ENCODE measurements at regions not wholly inside any gene's neighbourhood (a gene's known extent, or its start where the extent isn't known, plus 50 kb on each side); places are given as distances from the start of the nearest gene placed in this dataset.

GRCh38 chr1:90786709-90787108 lies 69.6 kb upstream of the BARHL2 start:
- Histone ChIP-seq H3K27ac (ENCODE audit: low read depth, low read length) (no peak overlapping the region), H3K4me1 (ENCODE audit: control insufficient read depth in 2 of 2, insufficient read depth in 2 of 2, low read length in 2 of 2) (no peaks in the 10 kb centered on the region), H3K9me3 (ENCODE audit: control insufficient read depth in 2 of 3, low read length in 3 of 3) (no peaks in the 10 kb centered on the region), H3K27me3 (ENCODE audit: control insufficient read depth in 2 of 2, insufficient read depth in 2 of 2, low read length in 2 of 2) (no peaks in the 10 kb centered on the region), H3K36me3 (ENCODE audit: control insufficient read depth in 2 of 3, insufficient read depth in 3 of 3, low read length in 3 of 3) (no peaks in the 10 kb centered on the region), H3K4me3 (ENCODE audit: low read length) (no peak overlapping the region)
- ChIA-PET POLR2A (no interaction called here), CTCF (no interaction called here)
- intact Hi-C loops (cut with micrococcal nuclease): no loop called here
- Mint-ChIP-seq H3K4me1 (no peaks in the 10 kb centered on the region), H3K27ac (no peak overlapping the region), H3K4me3 (no peak overlapping the region), H3K36me3 (peaks cover 0 to 4% (median 0%) of the 10 kb centered on the region in 5 donors), H3K27me3 (peaks cover 3 to 32% (median 23%) of the 10 kb centered on the region in 5 donors), H3K9me3 (peaks cover 0 to 18% (median 5%) of the 10 kb centered on the region in 11 donors)
- ATAC-seq (no peak), DNase-seq (no peak)

DNA sequence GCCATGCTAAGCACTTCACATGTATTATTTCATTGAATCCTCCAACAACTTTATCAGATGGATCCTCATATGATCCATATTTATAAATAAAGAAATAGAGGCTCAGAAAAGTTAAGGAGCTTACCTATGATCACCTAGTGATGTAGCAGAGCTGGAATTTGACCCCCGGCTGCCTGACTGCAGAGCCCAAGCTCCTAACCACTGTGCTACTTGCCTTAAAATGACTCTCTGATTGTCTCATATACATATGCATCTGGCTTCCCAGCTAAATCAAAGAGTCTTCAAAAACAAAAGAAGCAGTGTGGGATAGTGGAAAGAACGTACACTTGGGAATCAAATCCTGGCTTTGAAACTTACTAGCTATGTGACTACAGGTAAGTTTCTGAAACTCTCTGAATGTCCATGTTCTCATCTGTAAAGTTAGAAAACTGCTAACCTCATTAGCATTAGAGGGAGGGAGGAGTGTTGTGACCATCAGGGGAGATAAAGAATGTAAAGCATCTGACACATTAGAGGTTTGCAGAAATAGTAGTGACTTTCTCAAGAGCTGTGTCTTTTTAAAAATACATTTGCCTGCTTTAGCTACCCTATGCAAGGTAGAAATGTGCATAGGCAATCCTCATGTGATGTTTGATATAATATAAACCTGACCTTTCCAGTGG lies 67.2 kb upstream of the BARHL2 start:
- H3K27me3 ChIP-seq (ENCODE audit: control insufficient read depth in 2 of 2, insufficient read depth in 2 of 2, low read length in 2 of 2): no peaks in the 10 kb centered on the region
- CTCF ChIA-PET: no interaction called here

DNA sequence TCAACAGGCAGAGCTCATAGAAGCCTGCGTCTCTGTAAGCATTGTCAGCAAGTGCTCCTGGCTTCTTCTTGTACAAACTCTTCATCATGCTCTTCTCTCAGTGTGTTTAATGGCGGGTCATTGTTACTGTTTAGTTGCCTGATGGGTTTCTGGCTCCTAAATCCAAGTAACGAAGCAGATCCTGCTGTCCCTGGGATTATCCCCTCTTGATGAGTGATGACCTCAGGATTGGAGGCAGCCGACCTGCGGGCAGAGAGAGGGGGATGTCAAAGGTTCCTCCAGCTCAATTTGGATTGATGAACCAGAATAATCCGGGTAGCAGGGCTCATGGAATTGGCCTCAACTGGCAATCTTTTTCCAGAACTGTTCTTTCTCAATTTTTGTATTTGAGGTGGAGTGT lies 66.1 kb upstream of the BARHL2 start:
- DNase-seq: no peak
- Histone ChIP-seq H3K4me1 (ENCODE audit: control insufficient read depth in 2 of 2, insufficient read depth in 2 of 2, low read length in 2 of 2) (no peaks in the 10 kb centered on the region), H3K36me3 (ENCODE audit: control insufficient read depth in 2 of 3, insufficient read depth in 3 of 3, low read length in 3 of 3) (no peaks in the 10 kb centered on the region), H3K4me3 (ENCODE audit: low read length) (no peak overlapping the region), H3K27me3 (ENCODE audit: control insufficient read depth in 2 of 2, insufficient read depth in 2 of 2, low read length in 2 of 2) (no peaks in the 10 kb centered on the region), H3K27ac (ENCODE audit: low read depth, low read length) (no peak overlapping the region), H3K9me3 (ENCODE audit: control insufficient read depth in 2 of 3, low read length in 3 of 3) (no peaks in the 10 kb centered on the region)
- ATAC-seq: no peak
- Mint-ChIP-seq H3K4me1 (no peaks in the 10 kb centered on the region), H3K36me3 (no peaks in the 10 kb centered on the region), H3K4me3 (no peak overlapping the region), H3K9me3 (peaks cover 0 to 3% (median 0%) of the 10 kb centered on the region in 11 donors), H3K27me3 (peaks cover 3 to 28% (median 23%) of the 10 kb centered on the region in 5 donors), H3K27ac (no peak overlapping the region)
- CTCF ChIA-PET: no interaction called here
- POLR2A ChIA-PET: no interaction called here
- intact Hi-C loops (cut with micrococcal nuclease): no loop called here

More for the DNA sequence above, 67.2 kb upstream of the BARHL2 start:
- H3K4me1 Mint-ChIP-seq: no peaks in the 10 kb centered on the region
- H3K4me1 ChIP-seq (ENCODE audit: control insufficient read depth in 2 of 2, insufficient read depth in 2 of 2, low read length in 2 of 2): no peaks in the 10 kb centered on the region
- no peak overlapping the region for H3K27ac Mint-ChIP-seq
- ATAC-seq (no peak), DNase-seq (no peak)
- H3K36me3 ChIP-seq (ENCODE audit: control insufficient read depth in 2 of 3, insufficient read depth in 3 of 3, low read length in 3 of 3): no peaks in the 10 kb centered on the region
- POLR2A ChIA-PET: no interaction called here
- no peak overlapping the region for H3K4me3 ChIP-seq (ENCODE audit: low read length)
- no peak overlapping the region for H3K4me3 Mint-ChIP-seq
- H3K36me3 Mint-ChIP-seq: no peaks in the 10 kb centered on the region
- peaks cover 3 to 33% (median 17%) of the 10 kb centered on the region in 5 donors for H3K27me3 Mint-ChIP-seq
- no peak overlapping the region for H3K27ac ChIP-seq (ENCODE audit: low read depth, low read length)
- no peaks in the 10 kb centered on the region for H3K9me3 ChIP-seq (ENCODE audit: control insufficient read depth in 2 of 3, low read length in 3 of 3)
- intact Hi-C loops (cut with micrococcal nuclease): no loop called here
- H3K9me3 Mint-ChIP-seq: peaks cover 0 to 3% (median 0%) of the 10 kb centered on the region in 11 donors

DNA sequence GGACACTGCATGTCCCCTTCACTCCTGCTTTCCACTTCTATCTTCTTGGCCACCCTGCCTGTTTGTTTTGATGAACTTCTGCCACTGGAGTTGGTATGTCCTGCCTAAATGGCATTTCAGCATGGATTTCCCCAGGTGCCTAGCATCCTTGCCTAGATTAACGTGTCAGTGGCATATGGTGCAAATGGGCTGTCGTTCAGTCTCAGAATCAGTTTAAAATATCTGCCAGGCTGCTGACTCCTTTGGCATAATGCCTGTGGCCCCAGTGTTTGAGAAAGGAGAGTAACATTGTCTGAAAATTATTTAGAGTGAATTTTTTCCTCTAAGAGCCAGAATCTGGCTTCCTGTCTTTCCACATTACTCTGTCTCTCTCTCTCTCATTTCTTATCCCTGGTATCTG lies 64.9 kb upstream of the BARHL2 start:
- no peak overlapping the region for H3K4me3 ChIP-seq (ENCODE audit: low read length)
- H3K36me3 ChIP-seq (ENCODE audit: control insufficient read depth in 2 of 3, insufficient read depth in 3 of 3, low read length in 3 of 3): no peaks in the 10 kb centered on the region
- Mint-ChIP-seq H3K4me3 (no peak overlapping the region), H3K9me3 (peaks cover 0 to 3% (median 0%) of the 10 kb centered on the region in 11 donors), H3K27me3 (peaks cover 3 to 28% (median 26%) of the 10 kb centered on the region in 5 donors), H3K27ac (no peak overlapping the region), H3K4me1 (no peaks in the 10 kb centered on the region), H3K36me3 (no peaks in the 10 kb centered on the region)
- no peaks in the 10 kb centered on the region for H3K27me3 ChIP-seq (ENCODE audit: control insufficient read depth in 2 of 2, insufficient read depth in 2 of 2, low read length in 2 of 2)
- H3K27ac ChIP-seq (ENCODE audit: low read depth, low read length): no peak overlapping the region
- H3K9me3 ChIP-seq (ENCODE audit: control insufficient read depth in 2 of 3, low read length in 3 of 3): no peaks in the 10 kb centered on the region
- CTCF ChIA-PET: no interaction called here
- POLR2A ChIA-PET: no interaction called here
- DNase-seq: no peak
- no peak for ATAC-seq
- no peaks in the 10 kb centered on the region for H3K4me1 ChIP-seq (ENCODE audit: control insufficient read depth in 2 of 2, insufficient read depth in 2 of 2, low read length in 2 of 2)
- intact Hi-C loops (cut with micrococcal nuclease): no loop called here

DNA sequence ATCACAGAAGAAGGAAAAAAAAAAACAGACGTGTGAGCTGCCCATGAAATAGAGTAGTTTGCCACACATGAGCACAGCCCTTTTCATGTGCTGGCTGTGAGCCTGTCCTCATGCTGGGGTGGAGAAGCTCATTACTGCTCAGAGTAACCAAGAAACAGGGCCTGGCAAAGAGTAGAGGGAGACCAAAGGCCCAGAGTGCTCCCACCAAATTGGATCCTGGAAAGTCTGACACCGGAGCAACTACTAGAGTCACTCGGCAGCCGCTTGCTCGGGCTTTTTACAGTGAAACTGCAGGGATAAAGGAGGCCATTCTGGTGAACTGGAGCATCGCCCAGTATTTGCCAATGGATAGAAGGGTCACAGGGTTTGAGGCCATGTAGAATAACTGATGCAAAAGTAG lies 64.4 kb upstream of the BARHL2 start:
- ChIA-PET CTCF (no interaction called here), POLR2A (no interaction called here)
- Mint-ChIP-seq H3K36me3 (no peaks in the 10 kb centered on the region), H3K4me3 (no peak overlapping the region), H3K27me3 (peaks cover 3 to 31% (median 26%) of the 10 kb centered on the region in 5 donors), H3K9me3 (peaks cover 0 to 3% (median 0%) of the 10 kb centered on the region in 11 donors), H3K27ac (no peak overlapping the region), H3K4me1 (no peaks in the 10 kb centered on the region)
- Histone ChIP-seq H3K4me1 (ENCODE audit: control insufficient read depth in 2 of 2, insufficient read depth in 2 of 2, low read length in 2 of 2) (no peaks in the 10 kb centered on the region), H3K36me3 (ENCODE audit: control insufficient read depth in 2 of 3, insufficient read depth in 3 of 3, low read length in 3 of 3) (no peaks in the 10 kb centered on the region), H3K27me3 (ENCODE audit: control insufficient read depth in 2 of 2, insufficient read depth in 2 of 2, low read length in 2 of 2) (no peaks in the 10 kb centered on the region), H3K4me3 (ENCODE audit: low read length) (no peak overlapping the region), H3K9me3 (ENCODE audit: control insufficient read depth in 2 of 3, low read length in 3 of 3) (no peaks in the 10 kb centered on the region), H3K27ac (ENCODE audit: low read depth, low read length) (no peak overlapping the region)
- no peak for DNase-seq
- no peak for ATAC-seq
- intact Hi-C loops (cut with micrococcal nuclease): no loop called here

DNA sequence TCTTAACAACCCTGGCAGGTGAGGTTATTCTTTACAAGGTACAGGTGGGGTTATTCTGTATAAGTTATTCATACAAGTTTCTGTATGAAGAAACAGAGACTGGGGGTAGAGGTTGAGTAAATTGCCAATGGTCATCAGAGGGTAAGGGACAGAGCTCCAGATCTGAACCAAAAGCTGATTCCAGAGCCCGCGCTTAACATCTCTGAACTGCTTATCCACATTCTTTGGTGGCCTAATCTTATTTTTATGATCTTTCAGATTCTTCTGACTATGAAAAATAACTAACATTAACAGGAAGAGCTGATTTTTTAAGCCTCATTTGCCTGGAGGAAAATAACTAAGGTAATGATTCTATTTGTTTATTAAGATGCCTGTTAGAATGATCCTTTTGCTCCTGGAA lies 63.9 kb upstream of the BARHL2 start:
- CTCF ChIA-PET: no interaction called here
- Mint-ChIP-seq H3K9me3 (peaks cover 0 to 3% (median 0%) of the 10 kb centered on the region in 11 donors), H3K27me3 (peaks cover 3 to 31% (median 26%) of the 10 kb centered on the region in 5 donors), H3K27ac (no peak overlapping the region), H3K4me3 (no peak overlapping the region), H3K36me3 (no peaks in the 10 kb centered on the region), H3K4me1 (no peaks in the 10 kb centered on the region)
- Histone ChIP-seq H3K27me3 (ENCODE audit: control insufficient read depth in 2 of 2, insufficient read depth in 2 of 2, low read length in 2 of 2) (no peaks in the 10 kb centered on the region), H3K36me3 (ENCODE audit: control insufficient read depth in 2 of 3, insufficient read depth in 3 of 3, low read length in 3 of 3) (no peaks in the 10 kb centered on the region), H3K27ac (ENCODE audit: low read depth, low read length) (no peak overlapping the region), H3K4me1 (ENCODE audit: control insufficient read depth in 2 of 2, insufficient read depth in 2 of 2, low read length in 2 of 2) (no peaks in the 10 kb centered on the region), H3K4me3 (ENCODE audit: low read length) (no peak overlapping the region), H3K9me3 (ENCODE audit: control insufficient read depth in 2 of 3, low read length in 3 of 3) (no peaks in the 10 kb centered on the region)
- POLR2A ChIA-PET: no interaction called here
- DNase-seq: no peak
- intact Hi-C loops (cut with micrococcal nuclease): no loop called here
- ATAC-seq: no peak

DNA sequence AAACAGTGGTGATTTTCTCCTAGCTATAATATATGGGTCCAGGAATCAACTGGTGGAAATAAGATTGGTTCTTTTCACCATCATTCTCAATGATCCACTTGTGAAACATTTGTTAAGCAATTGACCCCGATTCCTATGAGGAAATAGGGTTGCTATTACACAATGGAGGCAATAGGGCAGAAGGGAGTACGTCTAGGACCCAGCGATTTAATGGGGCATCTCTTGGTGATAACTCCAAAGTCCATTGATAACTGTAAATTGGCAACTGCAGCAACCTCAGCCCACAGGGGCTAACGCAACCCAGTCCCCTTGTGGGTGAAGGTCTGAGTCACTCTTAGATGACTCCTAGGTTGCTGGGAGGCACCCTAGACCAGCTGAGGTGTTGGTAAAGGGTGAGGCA lies 62.5 kb upstream of the BARHL2 start:
- Histone ChIP-seq H3K36me3 (ENCODE audit: control insufficient read depth in 2 of 3, insufficient read depth in 3 of 3, low read length in 3 of 3) (no peaks in the 10 kb centered on the region), H3K27me3 (ENCODE audit: control insufficient read depth in 2 of 2, insufficient read depth in 2 of 2, low read length in 2 of 2) (no peaks in the 10 kb centered on the region), H3K4me1 (ENCODE audit: control insufficient read depth in 2 of 2, insufficient read depth in 2 of 2, low read length in 2 of 2) (no peaks in the 10 kb centered on the region), H3K27ac (ENCODE audit: low read depth, low read length) (no peak overlapping the region), H3K9me3 (ENCODE audit: control insufficient read depth in 2 of 3, low read length in 3 of 3) (no peaks in the 10 kb centered on the region), H3K4me3 (ENCODE audit: low read length) (no peak overlapping the region)
- Mint-ChIP-seq H3K27ac (no peak overlapping the region), H3K9me3 (peaks cover 0 to 3% (median 0%) of the 10 kb centered on the region in 11 donors), H3K4me1 (no peaks in the 10 kb centered on the region), H3K36me3 (no peaks in the 10 kb centered on the region), H3K4me3 (no peak overlapping the region), H3K27me3 (peaks cover 3 to 37% (median 26%) of the 10 kb centered on the region in 5 donors)
- DNase-seq (no peak), ATAC-seq (no peak)
- ChIA-PET POLR2A (no interaction called here), CTCF (no interaction called here)
- intact Hi-C loops (cut with micrococcal nuclease): no loop called here
